Panc1 (cell line): ENCODE measurements at regions not wholly inside any gene's neighbourhood (a gene's known extent, or its start where the extent isn't known, plus 50 kb on each side); places are given as distances from the start of the nearest gene placed in this dataset.

Experiments used
- ATAC-seq: fragments of 200-7000 bp; cut with Tn5 transposase; 2 replicates; pipeline ENCODE4 v1.9.1; 2020; ENCODE audit warnings: mild to moderate bottlenecking, moderate library complexity
- BruUV-seq: library from RNA; stranded (reverse); fragments of 400-500 nt; replicated peaks from 2 replicates; lab custom pipeline; 2021; lab: Mats Ljungman, UMichigan
- CTCF ChIA-PET: fragments of 300-600 bp; sonication (Branson Sonifier 250); formaldehyde crosslinking; loops from one replicate; lab custom pipeline; 2022; ENCODE audit warnings: antibody characterized with exemption; lab: Charles Lee
- POLR2A ChIA-PET: fragments of 300-600 bp; sonication (Branson Sonifier 250); formaldehyde crosslinking; loops from one replicate; lab custom pipeline; 2022; ENCODE audit warnings: antibody characterized with exemption; lab: Charles Lee
- DNase-seq: peaks from one replicate; pipeline ENCODE4 v3.0.0-alpha.2; 2010; ENCODE audit warnings: low read depth, low spot score
- H3K27ac ChIP-seq: 2 replicates; pipeline ENCODE4 v1.5.1; 2011; ENCODE audit warnings: mild to moderate bottlenecking, low read length, inconsistent platforms
- H3K27me3 ChIP-seq: fragments of 200-500 bp; sonication (Bioruptor generic); 2 replicates; pipeline ENCODE4 v1.6.0; 2014; ENCODE audit warnings: low read length, inconsistent platforms; ENCODE audit not compliant: control insufficient read depth, insufficient read depth
- H3K36me3 ChIP-seq: fragments of 200-500 bp; sonication (Bioruptor generic); 2 replicates; pipeline ENCODE4 v1.5.1; 2014; ENCODE audit warnings: inconsistent platforms, mild to moderate bottlenecking, low read length, moderate library complexity; ENCODE audit not compliant: control insufficient read depth, insufficient read depth
- H3K4me1 ChIP-seq: 2 replicates; pipeline ENCODE4 v1.5.1; 2011; ENCODE audit warnings: inconsistent platforms, mild to moderate bottlenecking, low read length, moderate library complexity; ENCODE audit not compliant: control insufficient read depth, insufficient read depth
- H3K4me3 ChIP-seq, 2 experiments: 2 replicates each; pipeline ENCODE4 v1.5.1; 2011 to 2012; ENCODE audit warnings: low read depth in 2 of 2, low read length in 2 of 2, mild to moderate bottlenecking in 2 of 2, inconsistent platforms in 1 of 2, moderate library complexity in 1 of 2
- H3K9me3 ChIP-seq: fragments of 200-500 bp; sonication (Bioruptor generic); 2 replicates; pipeline ENCODE4 v1.5.1; 2014; ENCODE audit warnings: low read depth, mild to moderate bottlenecking, inconsistent platforms, low read length, moderate library complexity; ENCODE audit not compliant: control insufficient read depth, insufficient read depth
- CTCF ChIP-seq: fragments of 450-650 bp; IDR thresholded peaks from 2 replicates; pipeline ENCODE4 v1.5.1; 2017; ENCODE audit warnings: mild to moderate bottlenecking
- POLR2AphosphoS5 ChIP-seq: IDR thresholded peaks from 2 replicates; pipeline ENCODE4 v1.6.1; 2012; ENCODE audit warnings: mild to moderate bottlenecking, low read depth, low read length, moderate library complexity
- SIN3A ChIP-seq: IDR thresholded peaks from 2 replicates; pipeline ENCODE4 v1.6.1; 2012; ENCODE audit warnings: low read depth, mild to moderate bottlenecking, low read length, moderate library complexity, borderline replicate concordance; ENCODE audit not compliant: insufficient read depth
- TCF7L2 ChIP-seq: IDR thresholded peaks from 2 replicates; pipeline ENCODE4 v1.6.1; 2011; ENCODE audit warnings: mild to moderate bottlenecking, low read depth, low read length, inconsistent platforms
- in situ Hi-C: cut with HindIII; loops from 2 replicates; pipeline ENCODE4 v1.10.0; 2016; ENCODE audit warnings: low sequenced_read_pairs, low pct_unique_long_range_greater_than_20kb
- intact Hi-C: fragments of 100-400 bp; cut with micrococcal nuclease; formaldehyde crosslinking; loops from one replicate; pipeline ENCODE4 v1.10.0; 2022; ENCODE audit not compliant: unreplicated experiment
- TF ChIP-seq, protein P1 (sequence below), 2 experiments: IDR thresholded peaks; 2 replicates each; pipeline ENCODE4 v1.6.1; 2011 to 2012; ENCODE audit warnings: low read depth in 2 of 2, control low read depth in 1 of 2, low read length in 1 of 2, mild to moderate bottlenecking in 1 of 2, moderate library complexity in 1 of 2; ENCODE audit not compliant: insufficient read depth in 1 of 2

GRCh38 chr6:105932440-105932839 lies 153.7 kb upstream of the PRDM1 start:
- H3K4me3 ChIP-seq: no peak overlapping the region
- H3K27me3 ChIP-seq: no peaks in the 10 kb centered on the region
- ChIA-PET CTCF (no interaction called here), POLR2A (no interaction called here)
- DNase-seq (no peak), ATAC-seq (no peak)
- H3K9me3 ChIP-seq: no peaks in the 10 kb centered on the region
- in situ Hi-C loops: no loop called here
- BruUV-seq: no TSS peak
- no peaks in the 10 kb centered on the region for H3K4me1 ChIP-seq
- no peak for TF ChIP-seq POLR2AphosphoS5
- no peak for TF ChIP-seq CTCF
- no peak for TF ChIP-seq TCF7L2
- H3K27ac ChIP-seq: no peak overlapping the region
- intact Hi-C loops: no loop called here
- H3K36me3 ChIP-seq: no peaks in the 10 kb centered on the region

GRCh38 chr6:105929626-105930025 lies 156.5 kb upstream of the PRDM1 start:
- BruUV-seq: no TSS peak
- no peak for TF ChIP-seq SIN3A
- no peak for TF ChIP-seq CTCF
- TF ChIP-seq, protein P1, sequence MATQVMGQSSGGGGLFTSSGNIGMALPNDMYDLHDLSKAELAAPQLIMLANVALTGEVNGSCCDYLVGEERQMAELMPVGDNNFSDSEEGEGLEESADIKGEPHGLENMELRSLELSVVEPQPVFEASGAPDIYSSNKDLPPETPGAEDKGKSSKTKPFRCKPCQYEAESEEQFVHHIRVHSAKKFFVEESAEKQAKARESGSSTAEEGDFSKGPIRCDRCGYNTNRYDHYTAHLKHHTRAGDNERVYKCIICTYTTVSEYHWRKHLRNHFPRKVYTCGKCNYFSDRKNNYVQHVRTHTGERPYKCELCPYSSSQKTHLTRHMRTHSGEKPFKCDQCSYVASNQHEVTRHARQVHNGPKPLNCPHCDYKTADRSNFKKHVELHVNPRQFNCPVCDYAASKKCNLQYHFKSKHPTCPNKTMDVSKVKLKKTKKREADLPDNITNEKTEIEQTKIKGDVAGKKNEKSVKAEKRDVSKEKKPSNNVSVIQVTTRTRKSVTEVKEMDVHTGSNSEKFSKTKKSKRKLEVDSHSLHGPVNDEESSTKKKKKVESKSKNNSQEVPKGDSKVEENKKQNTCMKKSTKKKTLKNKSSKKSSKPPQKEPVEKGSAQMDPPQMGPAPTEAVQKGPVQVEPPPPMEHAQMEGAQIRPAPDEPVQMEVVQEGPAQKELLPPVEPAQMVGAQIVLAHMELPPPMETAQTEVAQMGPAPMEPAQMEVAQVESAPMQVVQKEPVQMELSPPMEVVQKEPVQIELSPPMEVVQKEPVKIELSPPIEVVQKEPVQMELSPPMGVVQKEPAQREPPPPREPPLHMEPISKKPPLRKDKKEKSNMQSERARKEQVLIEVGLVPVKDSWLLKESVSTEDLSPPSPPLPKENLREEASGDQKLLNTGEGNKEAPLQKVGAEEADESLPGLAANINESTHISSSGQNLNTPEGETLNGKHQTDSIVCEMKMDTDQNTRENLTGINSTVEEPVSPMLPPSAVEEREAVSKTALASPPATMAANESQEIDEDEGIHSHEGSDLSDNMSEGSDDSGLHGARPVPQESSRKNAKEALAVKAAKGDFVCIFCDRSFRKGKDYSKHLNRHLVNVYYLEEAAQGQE (IDR thresholded peaks at IDR 0.05; ENCODE audit: insufficient read depth in 1 of 2, low read depth in 2 of 2, low read length in 1 of 2): no peak
- TF ChIP-seq TCF7L2: no peak
- TF ChIP-seq POLR2AphosphoS5: no peak
- in situ Hi-C loops: no loop called here
- CTCF ChIA-PET: no interaction called here
- intact Hi-C loops: no loop called here
- Histone ChIP-seq H3K4me3 (no peak overlapping the region), H3K36me3 (no peaks in the 10 kb centered on the region), H3K4me1 (no peaks in the 10 kb centered on the region), H3K27ac (no peak overlapping the region), H3K9me3 (no peaks in the 10 kb centered on the region), H3K27me3 (no peaks in the 10 kb centered on the region)
- POLR2A ChIA-PET: no interaction called here
- DNase-seq: no peak
- ATAC-seq: no peak
